HUES6 (cell line): ENCODE measurements at regions not wholly inside any gene's neighbourhood (a gene's known extent, or its start where the extent isn't known, plus 50 kb on each side); places are given as distances from the start of the nearest gene placed in this dataset.
"Not testable (repeated sequence)": the region's sequence is repeated elsewhere in the genome, so short reads cannot be mapped to it uniquely, and the experiment has no call there.

Experiments
- H3K27ac ChIP-seq: 2 replicates; pipeline ENCODE4 v1.7.0; 2013; ENCODE audit warnings: low read depth, mild to moderate bottlenecking, low read length, inconsistent platforms
- H3K27me3 ChIP-seq: 2 replicates; pipeline ENCODE4 v1.6.1; 2013; ENCODE audit warnings: low read length; ENCODE audit not compliant: control insufficient read depth, insufficient read depth
- H3K36me3 ChIP-seq: 2 replicates; pipeline ENCODE4 v1.6.1; 2013; ENCODE audit warnings: low read length; ENCODE audit not compliant: control insufficient read depth, insufficient read depth
- H3K4me1 ChIP-seq: 2 replicates; pipeline ENCODE4 v1.6.1; 2013; ENCODE audit warnings: low read length; ENCODE audit not compliant: control insufficient read depth, insufficient read depth
- H3K4me3 ChIP-seq: 2 replicates; pipeline ENCODE4 v1.5.1; 2013; ENCODE audit warnings: low read depth, low read length
- H3K9ac ChIP-seq: one replicate; pipeline ENCODE4 v1.6.1; 2013; ENCODE audit warnings: mild to moderate bottlenecking, low read length
- H3K9me3 ChIP-seq: 2 replicates; pipeline ENCODE4 v1.6.1; 2013; ENCODE audit warnings: low read depth, low read length; ENCODE audit not compliant: control insufficient read depth, insufficient read depth

GRCh38 chr15:30816430-30816829, 87.3 kb upstream of the FAN1 start:
- H3K4me3 ChIP-seq = peak overlapping the region; percentile 26; the same call in 1 of the 2 replicates
- no peaks in the 10 kb centered on the region for H3K9me3 ChIP-seq
- H3K4me1 ChIP-seq = no peaks in the 10 kb centered on the region
- H3K27ac ChIP-seq = no peak overlapping the region
- no peaks in the 10 kb centered on the region for H3K27me3 ChIP-seq
- H3K9ac ChIP-seq = no peak overlapping the region
- no peaks in the 10 kb centered on the region for H3K36me3 ChIP-seq

GRCh38 chr15:30823068-30823813, 80.5 kb upstream of the FAN1 start:
- not testable (repeated sequence) for H3K9ac ChIP-seq, H3K4me1 ChIP-seq, H3K27me3 ChIP-seq, H3K27ac ChIP-seq, H3K36me3 ChIP-seq, H3K4me3 ChIP-seq, H3K9me3 ChIP-seq

DNA sequence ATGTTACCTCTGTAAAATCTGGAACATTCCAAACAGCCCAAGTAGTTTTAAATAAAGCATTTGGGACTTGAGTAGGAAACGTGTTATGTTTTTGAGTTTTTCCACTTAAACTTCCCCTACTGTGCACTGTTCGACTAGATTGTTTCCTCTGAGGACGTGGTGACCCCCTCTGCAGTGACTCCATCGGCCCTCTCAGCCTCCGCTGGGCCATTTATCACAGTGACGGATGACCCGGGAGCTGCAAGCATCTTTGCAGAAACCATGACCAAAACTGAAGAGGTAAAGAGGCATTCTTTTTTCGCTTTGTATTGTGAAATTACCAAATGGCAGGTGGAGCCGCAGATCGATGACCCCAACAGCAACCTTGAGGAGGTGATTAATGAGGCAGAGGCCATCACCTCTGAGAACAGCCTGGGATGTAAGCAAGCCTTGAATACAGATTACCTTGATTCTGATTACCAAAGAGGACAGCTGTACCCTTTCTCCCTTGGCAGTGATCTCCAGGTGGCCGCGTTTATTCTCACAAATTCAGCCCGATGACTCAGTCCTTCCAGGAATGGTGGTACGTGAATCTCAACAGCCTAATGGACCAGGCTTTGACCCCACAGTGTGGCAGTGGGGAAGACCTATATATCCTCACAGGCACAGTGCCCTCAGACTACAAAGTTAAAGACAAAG, 79.1 kb upstream of the FAN1 start:
- H3K36me3 ChIP-seq = no peaks in the 10 kb centered on the region
- H3K4me3 ChIP-seq = no peak overlapping the region
- no peak overlapping the region for H3K9ac ChIP-seq
- no peak overlapping the region for H3K27ac ChIP-seq
- no peaks in the 10 kb centered on the region for H3K9me3 ChIP-seq
- peaks cover 4% of the 10 kb centered on the region; the same call in 1 of the 2 replicates for H3K4me1 ChIP-seq
- H3K27me3 ChIP-seq = no peaks in the 10 kb centered on the region

DNA sequence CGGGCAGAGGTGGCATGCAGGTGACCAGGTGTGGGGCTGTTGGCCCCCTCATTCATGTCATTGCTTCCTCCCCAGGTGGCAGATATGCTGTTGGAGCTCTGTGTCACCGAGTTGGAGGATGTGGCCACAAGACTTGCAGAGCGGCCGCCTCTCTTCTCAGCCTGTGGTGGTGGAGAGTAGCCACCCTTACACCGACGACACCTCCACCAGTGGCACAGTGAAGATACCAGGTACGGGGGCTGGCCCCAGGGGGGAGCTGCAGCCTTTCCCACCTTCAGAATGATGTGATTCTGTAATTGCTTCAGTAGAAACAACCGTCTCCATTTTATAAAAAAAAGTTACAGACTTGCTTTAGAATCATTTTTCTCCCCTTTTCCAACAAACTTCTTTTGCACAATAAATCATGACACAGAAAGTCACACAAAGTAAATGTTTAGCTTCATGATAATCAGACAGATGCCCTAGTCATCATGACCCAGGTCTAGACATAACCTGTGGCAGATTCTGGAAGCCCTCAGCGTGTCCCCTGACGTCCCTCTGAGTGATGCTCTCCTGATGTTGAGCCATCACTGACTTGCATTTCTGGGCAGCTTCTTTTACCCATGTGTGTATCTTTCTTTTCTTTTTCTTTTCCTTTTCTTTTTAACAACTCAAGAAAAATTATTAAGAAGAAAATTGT, 76.0 kb upstream of the FAN1 start:
- Histone ChIP-seq H3K27ac (no peak overlapping the region), H3K9ac (no peak overlapping the region), H3K9me3 (no peaks in the 10 kb centered on the region), H3K4me3 (no peak overlapping the region), H3K4me1 (peaks cover 4% of the 10 kb centered on the region; the same call in 1 of the 2 replicates), H3K27me3 (no peaks in the 10 kb centered on the region), H3K36me3 (peaks cover 1% of the 10 kb centered on the region; the same call in 1 of the 2 replicates)

DNA sequence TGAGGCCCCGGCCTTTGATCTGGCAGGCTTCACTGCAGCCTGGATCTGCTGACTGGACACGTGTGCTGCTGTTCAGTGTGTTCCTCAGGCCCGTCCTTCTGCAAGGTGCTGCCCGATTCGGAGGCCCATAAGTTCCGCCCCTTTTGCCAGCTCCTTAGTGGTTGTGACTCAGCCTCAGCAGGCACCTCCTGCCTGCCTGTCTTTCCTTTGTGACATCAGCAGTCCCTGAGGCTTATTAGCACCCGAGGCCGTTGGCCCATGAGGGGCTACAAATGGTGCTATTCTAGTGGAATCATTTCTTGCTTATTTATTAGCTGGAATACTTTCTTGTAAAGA, 75.4 kb upstream of the FAN1 start:
- not testable (repeated sequence) for H3K9ac ChIP-seq, H3K27ac ChIP-seq, H3K27me3 ChIP-seq, H3K36me3 ChIP-seq, H3K4me1 ChIP-seq, H3K9me3 ChIP-seq, H3K4me3 ChIP-seq

DNA sequence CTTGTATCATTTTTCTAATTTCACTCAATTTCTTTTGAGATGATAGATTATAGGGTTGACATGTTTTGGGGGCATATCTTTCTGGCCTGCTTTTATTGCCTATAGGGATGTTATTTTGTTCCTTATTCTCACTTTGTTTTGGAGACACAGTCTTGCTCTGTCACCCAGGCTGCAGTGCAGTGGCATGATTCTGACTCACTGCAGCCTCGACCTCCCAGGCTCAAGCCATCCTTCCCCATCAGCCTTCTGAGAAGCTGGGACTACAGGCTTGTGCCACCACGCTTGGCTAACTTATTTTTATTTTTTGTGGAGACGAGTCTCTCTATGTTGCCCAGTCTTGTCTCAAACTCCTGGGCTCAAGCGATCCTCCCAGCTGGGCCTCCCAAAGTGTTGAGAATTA, 72.8 kb upstream of the FAN1 start:
- H3K36me3 ChIP-seq = peaks cover 3% of the 10 kb centered on the region; the same call in 1 of the 2 replicates
- no peak overlapping the region for H3K9ac ChIP-seq
- no peak overlapping the region for H3K4me3 ChIP-seq
- H3K27me3 ChIP-seq = no peaks in the 10 kb centered on the region
- no peak overlapping the region for H3K27ac ChIP-seq
- no peaks in the 10 kb centered on the region for H3K9me3 ChIP-seq
- H3K4me1 ChIP-seq = peaks cover 4% of the 10 kb centered on the region; the same call in 1 of the 2 replicates

- H3K9me3 ChIP-seq, H3K27me3 ChIP-seq, H3K4me1 ChIP-seq, H3K4me3 ChIP-seq, H3K36me3 ChIP-seq, H3K9ac ChIP-seq, H3K27ac ChIP-seq: not testable (repeated sequence)
Observed at GRCh38 chr15:30833379-30833778, 70.3 kb upstream of the FAN1 start.

DNA sequence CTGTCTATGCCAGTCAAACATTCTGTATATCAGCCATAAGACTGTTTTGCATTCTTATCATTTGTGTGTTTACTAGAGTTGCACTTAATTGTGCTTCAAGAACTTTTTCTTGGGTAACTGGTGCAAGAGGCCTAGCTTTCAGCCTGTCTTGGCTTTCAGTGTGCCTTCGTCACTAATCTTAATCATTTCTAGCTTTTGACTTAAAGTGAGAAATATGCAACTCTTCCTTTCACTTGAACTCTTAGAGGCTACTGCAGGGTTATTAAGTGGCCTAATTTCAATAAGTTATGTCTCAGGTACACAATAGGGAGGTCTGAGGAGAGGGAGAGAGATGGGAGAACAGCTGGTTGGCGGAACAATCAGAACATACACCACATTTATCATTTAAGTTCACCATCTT, 62.1 kb upstream of the FAN1 start:
- H3K27me3 ChIP-seq, H3K4me1 ChIP-seq, H3K9me3 ChIP-seq, H3K27ac ChIP-seq, H3K9ac ChIP-seq, H3K4me3 ChIP-seq, H3K36me3 ChIP-seq: not testable (repeated sequence)

- H3K27me3 ChIP-seq, H3K9me3 ChIP-seq, H3K4me3 ChIP-seq, H3K36me3 ChIP-seq, H3K9ac ChIP-seq, H3K27ac ChIP-seq, H3K4me1 ChIP-seq: not testable (repeated sequence)
Observed at GRCh38 chr15:30842798-30843472, 60.8 kb upstream of the FAN1 start.

DNA sequence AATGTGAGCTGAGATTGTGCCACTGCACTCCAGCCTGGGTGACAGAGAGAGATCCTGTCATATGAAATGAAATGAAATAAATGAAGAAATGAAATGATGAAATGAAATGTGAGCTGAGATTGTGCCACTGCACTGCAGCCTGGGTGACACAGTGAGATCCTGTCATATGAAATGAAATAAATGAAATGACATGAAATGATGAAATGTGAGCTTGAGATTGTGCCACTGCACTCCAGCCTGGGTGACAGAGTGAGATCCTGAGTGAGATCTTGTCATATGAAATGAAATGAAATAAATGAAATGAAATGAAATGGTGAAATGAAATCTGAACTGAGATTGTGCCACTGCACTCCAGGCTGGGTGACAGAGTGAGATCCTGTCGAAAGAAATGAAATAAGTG, 58.2 kb upstream of the FAN1 start:
- H3K36me3 ChIP-seq = not testable (repeated sequence)

More for the DNA sequence above, 58.2 kb upstream of the FAN1 start:
- not testable (repeated sequence) for H3K9me3 ChIP-seq, H3K27ac ChIP-seq, H3K4me1 ChIP-seq, H3K27me3 ChIP-seq, H3K9ac ChIP-seq, H3K4me3 ChIP-seq
